PC-3 (cell line): ENCODE measurements at regions not wholly inside any gene's neighbourhood (a gene's known extent, or its start where the extent isn't known, plus 50 kb on each side); places are given as distances from the start of the nearest gene placed in this dataset.

Experiments used
- ATAC-seq: fragments of 200-7000 bp; cut with Tn5 transposase; 2 replicates; pipeline ENCODE4 v1.9.1; 2020; ENCODE audit warnings: mild to moderate bottlenecking, moderate library complexity
- BruUV-seq: library from RNA; stranded (reverse); fragments of 400-500 nt; replicated peaks from 2 replicates; lab custom pipeline; 2021; lab: Mats Ljungman, UMichigan
- CTCF ChIA-PET: fragments of 300-600 bp; sonication (Branson Sonifier 250); formaldehyde crosslinking; loops from one replicate; lab custom pipeline; 2022; ENCODE audit warnings: antibody characterized with exemption; lab: Charles Lee
- POLR2A ChIA-PET: fragments of 300-600 bp; sonication (Branson Sonifier 250); formaldehyde crosslinking; loops from one replicate; lab custom pipeline; 2022; ENCODE audit warnings: antibody characterized with exemption; ENCODE audit not compliant: unreplicated experiment; lab: Charles Lee
- DNase-seq: peaks from one replicate; pipeline ENCODE4 v3.0.0-alpha.2; 2015
- H2AFZ ChIP-seq: fragments of 300-600 bp; sonication (generic); 2 replicates; pipeline ENCODE4 v1.6.0; 2016; ENCODE audit warnings: antibody characterized with exemption, low read length
- H3F3A ChIP-seq: fragments of 300-600 bp; sonication (generic); one replicate; pipeline ENCODE4 v1.6.0; 2017; ENCODE audit warnings: antibody characterized with exemption, low read length, control low read depth, mild to moderate bottlenecking; ENCODE audit not compliant: unreplicated experiment
- H3K27ac ChIP-seq: fragments of 300-600 bp; sonication (generic); 2 replicates; pipeline ENCODE4 v1.5.1; 2016; ENCODE audit warnings: mild to moderate bottlenecking, low read length
- H3K27me3 ChIP-seq: fragments of 300-600 bp; sonication (generic); 2 replicates; pipeline ENCODE4 v1.6.1; 2016; ENCODE audit warnings: low read length, mixed read lengths
- H3K36me3 ChIP-seq: fragments of 300-600 bp; sonication (generic); 2 replicates; pipeline ENCODE4 v1.6.1; 2016; ENCODE audit warnings: low read depth, mixed run types, low read length, mixed read lengths
- H3K4me1 ChIP-seq: fragments of 300-600 bp; sonication (generic); 2 replicates; pipeline ENCODE4 v1.5.1; 2016; ENCODE audit warnings: low read length; ENCODE audit not compliant: insufficient read depth
- H3K4me2 ChIP-seq: fragments of 300-600 bp; sonication (generic); 2 replicates; pipeline ENCODE4 v1.6.0; 2016; ENCODE audit warnings: low read length
- H3K4me3 ChIP-seq: fragments of 300-600 bp; sonication (generic); 2 replicates; pipeline ENCODE4 v1.5.1; 2016; ENCODE audit warnings: mild to moderate bottlenecking, low read length, mixed read lengths
- H3K79me2 ChIP-seq: fragments of 300-600 bp; sonication (generic); 2 replicates; pipeline ENCODE4 v1.6.1; 2017; ENCODE audit warnings: low read length, mixed read lengths
- H3K9ac ChIP-seq: fragments of 300-600 bp; sonication (generic); 2 replicates; pipeline ENCODE4 v1.6.0; 2016; ENCODE audit warnings: mild to moderate bottlenecking, low read length
- H3K9me2 ChIP-seq: fragments of 300-600 bp; sonication (generic); replicated peaks from 2 replicates; pipeline ENCODE4 v1.6.1; 2016; ENCODE audit warnings: mixed run types, low read length, mixed read lengths
- H3K9me3 ChIP-seq: fragments of 300-600 bp; sonication (generic); 2 replicates; pipeline ENCODE4 v1.6.1; 2016; ENCODE audit warnings: low read length, mixed read lengths
- H4K20me1 ChIP-seq: fragments of 300-600 bp; sonication (generic); 2 replicates; pipeline ENCODE4 v1.6.1; 2016; ENCODE audit warnings: low read length, mixed read lengths
- CTCF ChIP-seq: fragments of 300-600 bp; sonication (generic); conservative IDR thresholded peaks from 2 replicates; pipeline ENCODE4 v1.5.1; 2017; ENCODE audit warnings: antibody characterized with exemption, low read depth, mild to moderate bottlenecking, low read length
- EZH2 ChIP-seq: fragments of 300-600 bp; sonication (generic); IDR thresholded peaks from one replicate; pipeline ENCODE4 v1.6.1; 2017; ENCODE audit warnings: antibody characterized with exemption, mild to moderate bottlenecking, low read length; ENCODE audit not compliant: unreplicated experiment
- EZH2phosphoT487 ChIP-seq: fragments of 300-600 bp; sonication (generic); IDR thresholded peaks from 2 replicates; pipeline ENCODE4 v1.6.1; 2018; ENCODE audit warnings: mild to moderate bottlenecking, antibody characterized with exemption, low read length, borderline replicate concordance
- intact Hi-C: fragments of 100-400 bp; cut with micrococcal nuclease; formaldehyde crosslinking; loops from 2 replicates; pipeline ENCODE4 v1.9.0; 2023

GRCh38 chr6:76135481-76135880 lies 63.0 kb upstream of the IMPG1 start:
- Histone ChIP-seq H3F3A (no peaks in the 10 kb centered on the region), H3K27me3 (no peaks in the 10 kb centered on the region), H3K79me2 (no peaks in the 10 kb centered on the region), H3K4me1 (peaks cover 13% of the 10 kb centered on the region), H3K4me2 (no peak overlapping the region), H4K20me1 (no peaks in the 10 kb centered on the region), H3K27ac (no peak overlapping the region), H3K36me3 (no peaks in the 10 kb centered on the region), H3K9me3 (no peaks in the 10 kb centered on the region), H3K4me3 (no peak overlapping the region), H3K9me2 (no peaks in the 10 kb centered on the region), H2AFZ (no peak overlapping the region), H3K9ac (no peak overlapping the region)
- intact Hi-C loops = no loop called here
- TF ChIP-seq CTCF (no peak), EZH2phosphoT487 (no peak), EZH2 (no peak)
- DNase-seq = no peak
- CTCF ChIA-PET = no interaction called here
- BruUV-seq = no TSS peak
- POLR2A ChIA-PET = no interaction called here
- no peak for ATAC-seq

DNA sequence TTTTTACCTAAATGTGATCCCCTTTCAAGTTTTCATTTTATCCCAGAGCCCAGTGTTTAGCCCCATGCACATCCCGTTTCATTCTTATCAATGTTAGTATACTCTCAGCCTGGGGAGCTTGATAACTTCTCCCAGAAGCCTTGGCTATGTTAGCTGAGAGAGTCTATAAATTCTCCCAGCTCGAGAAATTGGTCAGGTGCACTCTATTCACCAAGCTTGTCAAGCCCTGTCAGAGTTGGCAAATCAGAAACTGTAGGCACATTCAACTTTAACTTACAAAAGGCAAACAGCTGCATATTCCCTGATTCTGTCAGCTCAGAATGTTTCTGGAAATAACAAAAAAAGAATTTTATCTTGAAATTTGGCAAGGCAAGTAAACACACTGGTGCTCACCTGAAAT lies 62.2 kb upstream of the IMPG1 start:
- Histone ChIP-seq H3K9me3 (no peaks in the 10 kb centered on the region), H3K9ac (no peak overlapping the region), H3K4me3 (no peak overlapping the region), H3K79me2 (no peaks in the 10 kb centered on the region), H3K4me2 (no peak overlapping the region), H3K27ac (no peak overlapping the region), H3F3A (no peaks in the 10 kb centered on the region), H3K36me3 (no peaks in the 10 kb centered on the region), H3K27me3 (no peaks in the 10 kb centered on the region), H4K20me1 (no peaks in the 10 kb centered on the region), H2AFZ (no peak overlapping the region), H3K4me1 (peaks cover 19% of the 10 kb centered on the region), H3K9me2 (no peaks in the 10 kb centered on the region)
- no peak for TF ChIP-seq EZH2phosphoT487
- TF ChIP-seq CTCF = no peak
- TF ChIP-seq EZH2 = no peak
- ChIA-PET CTCF (no interaction called here), POLR2A (no interaction called here)
- intact Hi-C loops = no loop called here
- no peak for ATAC-seq
- no peak for DNase-seq
- BruUV-seq = no TSS peak

GRCh38 chr6:76124018-76124417 lies 51.6 kb upstream of the IMPG1 start:
- Histone ChIP-seq H3K27ac (no peak overlapping the region), H3K4me3 (no peak overlapping the region), H3F3A (no peaks in the 10 kb centered on the region), H3K79me2 (no peaks in the 10 kb centered on the region), H3K9me2 (no peaks in the 10 kb centered on the region), H3K9ac (no peak overlapping the region), H3K27me3 (no peaks in the 10 kb centered on the region), H3K36me3 (no peaks in the 10 kb centered on the region), H4K20me1 (no peaks in the 10 kb centered on the region), H2AFZ (no peak overlapping the region), H3K9me3 (no peaks in the 10 kb centered on the region), H3K4me1 (no peaks in the 10 kb centered on the region), H3K4me2 (no peak overlapping the region)
- POLR2A ChIA-PET = no interaction called here
- no TSS peak for BruUV-seq
- DNase-seq (no peak), ATAC-seq (no peak)
- CTCF ChIA-PET = no interaction called here
- intact Hi-C loops = no loop called here
- TF ChIP-seq CTCF (no peak), EZH2phosphoT487 (no peak), EZH2 (no peak)
